ENCODE measurements at regions not wholly inside any gene's neighbourhood (a gene's known extent, or its start where the extent isn't known, plus 50 kb on each side); places are given as distances from the start of the nearest gene placed in this dataset.

GRCh38 chr2:56015711-56016115 lies 92.1 kb upstream of the EFEMP1 start:
- no peak overlapping the region for H3K4me3 ChIP-seq
- H3K4me1 ChIP-seq = peaks cover 0 to 6% (median 0%) of the 10 kb centered on the region in 4 donors
- H3K36me3 ChIP-seq = no peaks in the 10 kb centered on the region
- no peaks in the 10 kb centered on the region for H3K9me3 ChIP-seq
- no peaks in the 10 kb centered on the region for H3K27me3 ChIP-seq
- DNase-seq (ENCODE audit: extremely low spot score) = no peak
- TF ChIP-seq POLR2AphosphoS5 (IDR thresholded peaks at IDR 0.05) = no peak
- TF ChIP-seq CTCF (IDR thresholded peaks at IDR 0.05) = no peak
- no peak for TF ChIP-seq EP300 (IDR thresholded peaks at IDR 0.05)
- TF ChIP-seq POLR2A (IDR thresholded peaks at IDR 0.05; ENCODE audit: low read depth) = no peak
- 26% methylated on average over 4 of the region's 4 CpGs for WGBS
- no peak overlapping the region for H3K27ac ChIP-seq (replicated peaks in 1 of 4)
- intact Hi-C loops (cut with DNase I) = no loop called here

- TF ChIP-seq POLR2A (IDR thresholded peaks at IDR 0.05; ENCODE audit: low read depth) = no peak
- TF ChIP-seq EP300 (IDR thresholded peaks at IDR 0.05) = no peak
- TF ChIP-seq POLR2AphosphoS5 (IDR thresholded peaks at IDR 0.05) = no peak
- no peak for TF ChIP-seq CTCF (IDR thresholded peaks at IDR 0.05)
- no peak overlapping the region for H3K4me3 ChIP-seq
- H3K36me3 ChIP-seq = no peaks in the 10 kb centered on the region
- DNase-seq (ENCODE audit: extremely low spot score) = no peak
- no peaks in the 10 kb centered on the region for H3K9me3 ChIP-seq
- intact Hi-C loops (cut with DNase I) = no loop called here
- no peak overlapping the region for H3K27ac ChIP-seq (replicated peaks in 1 of 4)
- H3K4me1 ChIP-seq = peaks cover 0 to 6% (median 0%) of the 10 kb centered on the region in 4 donors
- H3K27me3 ChIP-seq = no peaks in the 10 kb centered on the region
These were observed 94.2 kb upstream of the EFEMP1 start for GRCh38 chr2:56017784-56018183.

GRCh38 chr2:56018267-56018666 lies 94.7 kb upstream of the EFEMP1 start:
- no peak overlapping the region for H3K27ac ChIP-seq (replicated peaks in 1 of 4)
- DNase-seq (ENCODE audit: extremely low spot score) = no peak
- no peaks in the 10 kb centered on the region for H3K27me3 ChIP-seq
- WGBS = 89% methylated on average over 8 of the region's 8 CpGs
- H3K36me3 ChIP-seq = no peaks in the 10 kb centered on the region
- TF ChIP-seq CTCF (IDR thresholded peaks at IDR 0.05) (no peak), POLR2A (IDR thresholded peaks at IDR 0.05; ENCODE audit: low read depth) (no peak), EP300 (IDR thresholded peaks at IDR 0.05) (no peak), POLR2AphosphoS5 (IDR thresholded peaks at IDR 0.05) (no peak)
- H3K4me3 ChIP-seq = no peak overlapping the region
- no peaks in the 10 kb centered on the region for H3K9me3 ChIP-seq
- H3K4me1 ChIP-seq = peaks cover 0 to 6% (median 0%) of the 10 kb centered on the region in 4 donors
- intact Hi-C loops (cut with DNase I) = no loop called here

GRCh38 chr2:56021136-56021474 lies 97.5 kb upstream of the EFEMP1 start:
- H3K9me3 ChIP-seq = no peaks in the 10 kb centered on the region
- intact Hi-C loops (cut with DNase I) = no loop called here
- H3K27ac ChIP-seq (replicated peaks in 1 of 4) = no peak overlapping the region
- no peak for TF ChIP-seq POLR2AphosphoS5 (IDR thresholded peaks at IDR 0.05)
- no peak for TF ChIP-seq POLR2A (IDR thresholded peaks at IDR 0.05; ENCODE audit: low read depth)
- no peak for TF ChIP-seq CTCF (IDR thresholded peaks at IDR 0.05)
- no peak for TF ChIP-seq EP300 (IDR thresholded peaks at IDR 0.05)
- no peaks in the 10 kb centered on the region for H3K36me3 ChIP-seq
- WGBS = 72% methylated on average over 5 of the region's 5 CpGs
- no peak for DNase-seq (ENCODE audit: extremely low spot score)
- H3K27me3 ChIP-seq = no peaks in the 10 kb centered on the region
- H3K4me3 ChIP-seq = no peak overlapping the region
- H3K4me1 ChIP-seq = no peaks in the 10 kb centered on the region

GRCh38 chr2:56021579-56021978 lies 98.0 kb upstream of the EFEMP1 start:
- no peak for TF ChIP-seq POLR2A (IDR thresholded peaks at IDR 0.05; ENCODE audit: low read depth)
- no peak for TF ChIP-seq POLR2AphosphoS5 (IDR thresholded peaks at IDR 0.05)
- TF ChIP-seq CTCF (IDR thresholded peaks at IDR 0.05) = no peak
- TF ChIP-seq EP300 (IDR thresholded peaks at IDR 0.05) = no peak
- 96% methylated on average over 5 of the region's 5 CpGs for WGBS

More at GRCh38 chr2:56021579-56021978, 98.0 kb upstream of the EFEMP1 start:
- H3K9me3 ChIP-seq = no peaks in the 10 kb centered on the region
- no peak overlapping the region for H3K27ac ChIP-seq (replicated peaks in 1 of 4)
- no peaks in the 10 kb centered on the region for H3K27me3 ChIP-seq
- intact Hi-C loops (cut with DNase I) = no loop called here
- H3K4me3 ChIP-seq = no peak overlapping the region
- no peaks in the 10 kb centered on the region for H3K36me3 ChIP-seq
- no peaks in the 10 kb centered on the region for H3K4me1 ChIP-seq
- no peak for DNase-seq (ENCODE audit: extremely low spot score)
